AG04450 (cell line): ENCODE measurements at regions not wholly inside any gene's neighbourhood (a gene's known extent, or its start where the extent isn't known, plus 50 kb on each side); places are given as distances from the start of the nearest gene placed in this dataset.

ENCODE experiments used
- CTCF ChIA-PET: fragments of 300-600, 350-600 bp; formaldehyde crosslinking; extraction: SDS; loops from one replicate; lab custom pipeline; 2022; ENCODE audit warnings: antibody characterized with exemption, inconsistent platforms; lab: Charles Lee
- POLR2A ChIA-PET: fragments of 350-600 bp; formaldehyde crosslinking; extraction: SDS; loops from one replicate; lab custom pipeline; 2021; ENCODE audit warnings: antibody characterized with exemption, inconsistent platforms; lab: Yijun Ruan, JAX
- DNase-seq: peaks from one replicate; pipeline ENCODE4 v3.0.0-alpha.2; 2011; ENCODE audit warnings: low read depth, low spot score
- H3K27ac ChIP-seq: one replicate; pipeline ENCODE4 v1.5.1; 2012; ENCODE audit warnings: low read depth, low read length, control low read depth
- H3K27me3 ChIP-seq: one replicate; pipeline ENCODE4 v1.6.0; 2012; ENCODE audit warnings: low read length; ENCODE audit not compliant: control insufficient read depth, insufficient read depth
- H3K4me3 ChIP-seq: 2 replicates; pipeline ENCODE4 v1.5.1; 2011; ENCODE audit warnings: mild to moderate bottlenecking, low read depth, low read length, control low read depth
- H3K9me3 ChIP-seq: 2 replicates; pipeline ENCODE4 v1.5.1; 2012; ENCODE audit warnings: low read length; ENCODE audit not compliant: control insufficient read depth, insufficient read depth
- CTCF ChIP-seq: IDR thresholded peaks from 2 replicates; pipeline ENCODE4 v1.5.1; 2011; ENCODE audit warnings: low read depth, low read length, control low read depth, inconsistent platforms

- no peak for DNase-seq
- Histone ChIP-seq H3K27me3 (peaks cover 41% of the 10 kb centered on the region), H3K27ac (no peak overlapping the region), H3K9me3 (peaks cover 17% of the 10 kb centered on the region), H3K4me3 (no peak overlapping the region)
- ChIA-PET POLR2A (no interaction called here), CTCF (no interaction called here)
- TF ChIP-seq CTCF, result no peak
Observed at GRCh38 chr17:83144421-83145357, 65.3 kb downstream of the METRNL start.

- no peak overlapping the region for H3K4me3 ChIP-seq
- no peak for TF ChIP-seq CTCF
- DNase-seq, result no peak
- ChIA-PET POLR2A (no interaction called here), CTCF (no interaction called here)
- peaks cover 11% of the 10 kb centered on the region for H3K9me3 ChIP-seq
- no peak overlapping the region for H3K27ac ChIP-seq
- peaks cover 42% of the 10 kb centered on the region for H3K27me3 ChIP-seq
Observed at GRCh38 chr17:83145358-83145738, 65.9 kb downstream of the METRNL start.

GRCh38 chr17:83145831-83146230, 66.4 kb downstream of the METRNL start:
- no peak overlapping the region for H3K27ac ChIP-seq

GRCh38 chr17:83146347-83146746, 66.9 kb downstream of the METRNL start:
- ChIA-PET POLR2A (no interaction called here), CTCF (no interaction called here)
- peaks cover 44% of the 10 kb centered on the region for H3K27me3 ChIP-seq
- H3K9me3 ChIP-seq, result peaks cover 10% of the 10 kb centered on the region
- no peak overlapping the region for H3K27ac ChIP-seq
- no peak for DNase-seq
- TF ChIP-seq CTCF, result no peak
- H3K4me3 ChIP-seq, result no peak overlapping the region

More at GRCh38 chr17:83145831-83146230, 66.4 kb downstream of the METRNL start:
- Histone ChIP-seq H3K4me3 (no peak overlapping the region), H3K9me3 (peaks cover 10% of the 10 kb centered on the region), H3K27me3 (peaks cover 41% of the 10 kb centered on the region)
- no peak for TF ChIP-seq CTCF
- ChIA-PET CTCF (no interaction called here), POLR2A (no interaction called here)
- DNase-seq, result no peak

GRCh38 chr17:83147280-83147679, 67.9 kb downstream of the METRNL start:
- ChIA-PET POLR2A (no interaction called here), CTCF (no interaction called here)
- TF ChIP-seq CTCF, result no peak
- Histone ChIP-seq H3K4me3 (no peak overlapping the region), H3K27ac (no peak overlapping the region), H3K27me3 (peaks cover 47% of the 10 kb centered on the region), H3K9me3 (peaks cover 16% of the 10 kb centered on the region)
- no peak for DNase-seq
